Endothelial cell (in vitro differentiated cells): ENCODE measurements at regions not wholly inside any gene's neighbourhood (a gene's known extent, or its start where the extent isn't known, plus 50 kb on each side); places are given as distances from the start of the nearest gene placed in this dataset.
A peak's percentile ranks its signal among the peaks of the same experiment; 100 is the strongest.

ENCODE experiments used
- DNase-seq: peaks from one replicate; pipeline ENCODE4 v3.0.0; 2021; ENCODE audit warnings: low spot score
- H3K27ac Mint-ChIP-seq: one replicate; pipeline ENCODE4 v1.8.0; 2021; ENCODE audit warnings: mixed read lengths, inconsistent platforms; ENCODE audit not compliant: unreplicated experiment
- H3K27me3 Mint-ChIP-seq: one replicate; pipeline ENCODE4 v1.8.0; 2021; ENCODE audit warnings: mild to moderate bottlenecking, moderate library complexity, mixed read lengths, inconsistent platforms; ENCODE audit not compliant: unreplicated experiment
- H3K36me3 Mint-ChIP-seq: one replicate; pipeline ENCODE4 v1.8.0; 2021; ENCODE audit warnings: mild to moderate bottlenecking, low read depth, mixed read lengths, inconsistent platforms; ENCODE audit not compliant: unreplicated experiment
- H3K4me1 Mint-ChIP-seq: one replicate; pipeline ENCODE4 v1.8.0; 2021; ENCODE audit warnings: mild to moderate bottlenecking, mixed read lengths, inconsistent platforms; ENCODE audit not compliant: unreplicated experiment
- H3K4me3 Mint-ChIP-seq: one replicate; pipeline ENCODE4 v1.8.0; 2021; ENCODE audit warnings: mild to moderate bottlenecking, mixed read lengths, inconsistent platforms; ENCODE audit not compliant: unreplicated experiment
- H3K9me3 Mint-ChIP-seq: one replicate; pipeline ENCODE4 v1.8.0; 2021; ENCODE audit warnings: mixed read lengths, inconsistent platforms; ENCODE audit not compliant: unreplicated experiment
- CTCF ChIP-seq: fragments of 200-600 bp; sonication (generic); IDR thresholded peaks from one replicate; pipeline ENCODE4 v1.5.0; 2021; ENCODE audit warnings: antibody characterized with exemption; ENCODE audit not compliant: unreplicated experiment

DNA sequence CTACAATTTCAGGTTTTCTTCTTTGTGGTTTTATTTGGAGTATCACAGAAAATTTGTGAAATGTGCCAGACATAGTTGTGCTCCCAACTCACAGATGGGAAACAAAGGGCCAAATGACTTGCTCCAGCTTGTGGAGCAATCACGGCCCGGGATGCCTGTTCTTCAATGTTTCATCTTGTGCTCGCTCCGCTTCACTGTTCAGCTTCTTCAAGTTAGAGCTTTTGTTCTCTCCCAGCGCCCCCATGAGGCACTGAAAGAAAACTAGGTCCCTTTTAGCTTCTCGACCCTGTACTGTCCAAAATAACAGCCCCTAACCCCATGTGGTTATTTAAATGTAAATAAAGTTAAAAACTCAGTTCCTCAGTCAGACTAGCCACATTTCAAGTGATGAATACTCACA is 187.9 kb upstream of the STXBP6 start:
- H3K9me3 Mint-ChIP-seq, result no peaks in the 10 kb centered on the region
- H3K36me3 Mint-ChIP-seq, result no peaks in the 10 kb centered on the region
- H3K4me3 Mint-ChIP-seq, result no peak overlapping the region
- H3K4me1 Mint-ChIP-seq, result peaks cover 10% of the 10 kb centered on the region
- no peak overlapping the region for H3K27ac Mint-ChIP-seq
- no peaks in the 10 kb centered on the region for H3K27me3 Mint-ChIP-seq
- peak; percentile 51 for DNase-seq
- no peak for TF ChIP-seq CTCF

GRCh38 chr14:25233613-25234012 is 183.7 kb upstream of the STXBP6 start:
- no peak for DNase-seq
- Mint-ChIP-seq H3K36me3 (no peaks in the 10 kb centered on the region), H3K27me3 (no peaks in the 10 kb centered on the region), H3K27ac (no peak overlapping the region), H3K4me1 (peaks cover 10% of the 10 kb centered on the region), H3K9me3 (no peaks in the 10 kb centered on the region), H3K4me3 (no peak overlapping the region)
- no peak for TF ChIP-seq CTCF

- H3K9me3 Mint-ChIP-seq, result no peaks in the 10 kb centered on the region
- H3K4me1 Mint-ChIP-seq, result peaks cover 3% of the 10 kb centered on the region
- no peak for DNase-seq
- TF ChIP-seq CTCF, result no peak
- H3K4me3 Mint-ChIP-seq, result no peak overlapping the region
- H3K27ac Mint-ChIP-seq, result no peak overlapping the region
- no peaks in the 10 kb centered on the region for H3K36me3 Mint-ChIP-seq
- no peaks in the 10 kb centered on the region for H3K27me3 Mint-ChIP-seq
Observed at GRCh38 chr14:25231004-25231403, 181.1 kb upstream of the STXBP6 start.

GRCh38 chr14:25226214-25226613 is 176.3 kb upstream of the STXBP6 start:
- no peak for DNase-seq
- TF ChIP-seq CTCF, result no peak
- Mint-ChIP-seq H3K27me3 (no peaks in the 10 kb centered on the region), H3K9me3 (no peaks in the 10 kb centered on the region), H3K36me3 (no peaks in the 10 kb centered on the region), H3K4me1 (no peaks in the 10 kb centered on the region), H3K4me3 (no peak overlapping the region), H3K27ac (no peak overlapping the region)

GRCh38 chr14:25222256-25222655 is 172.3 kb upstream of the STXBP6 start:
- DNase-seq, result no peak
- Mint-ChIP-seq H3K4me1 (no peaks in the 10 kb centered on the region), H3K36me3 (no peaks in the 10 kb centered on the region), H3K27ac (no peak overlapping the region), H3K27me3 (peaks cover 2% of the 10 kb centered on the region), H3K4me3 (no peak overlapping the region), H3K9me3 (no peaks in the 10 kb centered on the region)
- TF ChIP-seq CTCF, result no peak
